GM10248 (cell line): ENCODE measurements at regions not wholly inside any gene's neighbourhood (a gene's known extent, or its start where the extent isn't known, plus 50 kb on each side); places are given as distances from the start of the nearest gene placed in this dataset.

Source experiments
- CTCF ChIA-PET: fragments of 300-600 bp; sonication (Branson Sonifier 250); formaldehyde crosslinking; extraction: SDS; loops from one replicate; lab custom pipeline; 2021; ENCODE audit warnings: antibody characterized with exemption; lab: Yijun Ruan, JAX
- POLR2A ChIA-PET: fragments of 350-650 bp; sonication (Branson Sonifier 250); formaldehyde crosslinking; extraction: SDS; loops from one replicate; lab custom pipeline; 2020; ENCODE audit warnings: antibody characterized with exemption; lab: Yijun Ruan, JAX
- DNase-seq: peaks from one replicate; pipeline ENCODE4 v3.0.0; 2012; ENCODE audit errors: extremely low spot score
- TF ChIP-seq, protein P1 (sequence below): IDR thresholded peaks from 2 replicates; pipeline ENCODE4 v1.5.1; 2012; ENCODE audit warnings: mild to moderate bottlenecking, low read depth; ENCODE audit errors: extremely low read depth, missing control alignments, control extremely low read depth

DNA sequence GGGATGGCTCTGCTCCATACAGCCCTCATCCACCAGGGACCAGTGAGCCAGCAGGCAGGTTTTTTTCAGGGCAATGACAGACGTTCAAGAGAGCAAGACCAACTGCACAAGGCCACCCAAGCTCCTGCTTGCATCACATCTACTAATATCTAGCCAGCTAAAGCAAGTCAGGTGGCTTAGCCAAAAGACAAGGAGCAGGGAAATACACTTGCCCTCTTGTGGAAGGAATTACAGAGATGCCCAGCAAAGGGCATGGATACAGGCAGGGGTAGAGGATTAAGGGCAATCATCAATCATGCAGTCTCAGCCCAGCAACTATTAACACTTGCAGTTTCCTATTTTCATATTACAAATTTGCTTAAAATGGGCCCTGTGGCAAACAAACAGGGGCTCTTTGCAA is 81.5 kb upstream of the NTRK3 start:
- POLR2A ChIA-PET, result no interaction called here
- CTCF ChIA-PET, result interaction anchor here (1.4 to 1.5 kb wide), 3 partner anchors 10 to 31 kb away, joined by 3 to 4 read pairs (median 3); no protein-coding TSS in a partner anchor
- no peak for DNase-seq
- TF ChIP-seq, protein P1, sequence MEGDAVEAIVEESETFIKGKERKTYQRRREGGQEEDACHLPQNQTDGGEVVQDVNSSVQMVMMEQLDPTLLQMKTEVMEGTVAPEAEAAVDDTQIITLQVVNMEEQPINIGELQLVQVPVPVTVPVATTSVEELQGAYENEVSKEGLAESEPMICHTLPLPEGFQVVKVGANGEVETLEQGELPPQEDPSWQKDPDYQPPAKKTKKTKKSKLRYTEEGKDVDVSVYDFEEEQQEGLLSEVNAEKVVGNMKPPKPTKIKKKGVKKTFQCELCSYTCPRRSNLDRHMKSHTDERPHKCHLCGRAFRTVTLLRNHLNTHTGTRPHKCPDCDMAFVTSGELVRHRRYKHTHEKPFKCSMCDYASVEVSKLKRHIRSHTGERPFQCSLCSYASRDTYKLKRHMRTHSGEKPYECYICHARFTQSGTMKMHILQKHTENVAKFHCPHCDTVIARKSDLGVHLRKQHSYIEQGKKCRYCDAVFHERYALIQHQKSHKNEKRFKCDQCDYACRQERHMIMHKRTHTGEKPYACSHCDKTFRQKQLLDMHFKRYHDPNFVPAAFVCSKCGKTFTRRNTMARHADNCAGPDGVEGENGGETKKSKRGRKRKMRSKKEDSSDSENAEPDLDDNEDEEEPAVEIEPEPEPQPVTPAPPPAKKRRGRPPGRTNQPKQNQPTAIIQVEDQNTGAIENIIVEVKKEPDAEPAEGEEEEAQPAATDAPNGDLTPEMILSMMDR, result no peak

DNA sequence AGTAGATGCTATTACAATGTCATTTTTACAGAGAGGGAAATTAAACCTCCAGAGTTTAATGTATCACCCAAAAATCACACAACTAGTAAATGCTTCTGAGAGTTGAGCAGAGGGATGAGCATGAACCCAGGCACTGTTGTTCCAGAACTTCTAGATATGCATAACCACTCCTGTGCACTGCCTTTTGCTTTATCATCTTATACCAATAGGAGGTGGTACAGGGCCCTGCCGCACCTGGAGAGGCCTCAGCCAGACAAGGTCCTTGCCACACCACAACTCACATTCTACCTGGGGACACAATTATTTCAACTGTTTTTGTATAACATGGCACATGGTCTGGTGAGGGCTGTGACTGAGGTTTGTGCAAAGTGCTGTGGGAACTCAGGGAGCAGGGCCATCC is 78.5 kb upstream of the NTRK3 start:
- DNase-seq, result no peak
- ChIA-PET POLR2A (no interaction called here), CTCF (no interaction called here)
- TF ChIP-seq, protein P1, result no peak

DNA sequence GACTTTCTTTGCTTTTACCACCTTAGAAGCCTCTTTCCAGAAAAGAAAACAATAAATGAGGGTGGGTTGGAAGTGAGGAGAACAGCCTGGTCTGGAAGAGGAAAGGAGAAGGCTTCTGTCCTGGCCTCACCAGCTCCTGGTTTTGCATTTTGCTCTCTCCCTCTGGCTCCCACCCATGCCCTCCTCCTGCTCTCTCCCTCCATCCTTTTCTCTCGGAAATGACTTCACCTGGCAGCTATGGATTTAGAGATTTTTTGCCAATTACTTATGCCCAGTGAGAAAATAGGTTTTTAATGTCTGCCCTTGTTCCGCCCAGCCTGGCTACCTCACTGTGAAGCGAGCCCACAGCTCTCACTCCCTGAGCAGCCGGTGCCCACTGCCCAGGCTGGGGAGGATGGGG is 77.9 kb upstream of the NTRK3 start:
- TF ChIP-seq, protein P1, result no peak
- ChIA-PET POLR2A (no interaction called here), CTCF (no interaction called here)
- no peak for DNase-seq

DNA sequence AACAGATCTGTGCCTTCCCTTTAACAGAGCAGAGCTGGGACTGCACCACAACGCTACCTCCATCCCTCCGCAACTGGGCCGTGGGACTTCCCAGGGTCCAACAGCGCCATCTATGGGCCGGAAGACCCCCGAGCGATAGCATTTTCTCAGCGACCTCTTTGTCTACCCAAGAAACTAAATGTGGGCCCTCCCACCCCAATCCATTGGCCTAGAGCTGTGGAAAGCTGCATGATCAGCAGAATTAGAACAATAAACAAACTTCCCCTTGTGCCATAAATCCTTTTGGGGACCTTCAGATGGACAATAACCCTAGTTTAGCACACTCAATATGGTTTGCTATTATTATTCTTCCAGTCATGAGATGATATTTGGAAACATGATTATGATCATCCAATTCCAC is 74.8 kb upstream of the NTRK3 start:
- CTCF ChIA-PET, result interaction anchor here (1.0 to 3.5 kb wide), 8 partner anchors 9 to 107 kb away, joined by 3 to 12 read pairs (median 3); no protein-coding TSS in a partner anchor
- peak; percentile 63 for DNase-seq

DNA sequence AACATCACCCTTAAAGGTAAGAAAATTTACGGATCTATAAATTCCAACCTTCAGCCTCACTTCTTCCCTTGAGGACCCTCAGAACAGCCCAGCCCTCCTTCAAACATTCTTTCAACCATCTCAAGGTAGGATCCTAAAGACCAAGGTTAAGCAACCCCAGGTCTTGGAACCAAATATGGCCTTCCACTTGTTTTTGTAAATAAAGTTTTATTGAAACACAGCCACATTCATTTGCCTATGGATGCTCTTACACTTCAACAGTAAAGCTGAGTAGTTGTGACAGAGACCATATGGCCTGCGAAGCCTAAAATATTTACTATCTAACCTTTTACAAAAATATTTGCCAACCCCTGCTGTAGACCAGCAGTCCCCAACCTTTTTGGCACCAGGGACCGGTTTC is 70.4 kb upstream of the NTRK3 start:
- DNase-seq, result no peak
- POLR2A ChIA-PET, result no interaction called here
- TF ChIP-seq, protein P1, result no peak
- CTCF ChIA-PET, result no interaction called here

More for the DNA sequence above, 74.8 kb upstream of the NTRK3 start:
- POLR2A ChIA-PET, result no interaction called here
- TF ChIP-seq, protein P1, result peak; percentile 61

DNA sequence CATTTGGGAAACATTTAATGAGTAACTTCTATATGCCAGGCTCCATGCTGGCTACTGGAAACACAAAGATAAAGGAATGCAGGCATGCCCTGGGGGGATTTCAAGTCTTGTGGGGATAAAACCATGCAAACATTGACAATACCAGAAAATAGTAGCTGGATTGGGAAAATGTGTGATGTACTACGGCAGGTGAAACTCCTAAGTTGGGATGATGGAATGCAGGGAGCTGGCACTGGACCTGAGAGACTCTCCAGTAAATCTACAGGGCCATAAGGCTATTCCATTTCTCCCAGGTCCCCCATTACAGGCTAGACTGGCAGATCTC is 68.2 kb upstream of the NTRK3 start:
- TF ChIP-seq, protein P1, result no peak
- ChIA-PET CTCF (interaction anchor here (1.6 kb wide), 1 partner anchor 10 kb away, joined by 5 read pairs; no protein-coding TSS in a partner anchor), POLR2A (no interaction called here)
- DNase-seq, result no peak
